Hepatocyte (in vitro differentiated cells): ENCODE measurements at regions not wholly inside any gene's neighbourhood (a gene's known extent, or its start where the extent isn't known, plus 50 kb on each side); places are given as distances from the start of the nearest gene placed in this dataset.
"Not testable (repeated sequence)": the region's sequence is repeated elsewhere in the genome, so short reads cannot be mapped to it uniquely, and the experiment has no call there.

Experiments
- EZH2phosphoT487 ChIP-seq: fragments of 200-600 bp; sonication (generic); IDR thresholded peaks from one replicate; pipeline ENCODE4 v1.6.1; 2018; ENCODE audit warnings: antibody characterized with exemption, mild to moderate bottlenecking, low read depth, moderate library complexity; ENCODE audit not compliant: unreplicated experiment, severe bottlenecking
- TF ChIP-seq, protein P1 (sequence below): fragments of 200-600 bp; sonication (generic); IDR thresholded peaks from 2 replicates; pipeline ENCODE4 v1.5.1; 2016; ENCODE audit warnings: antibody characterized with exemption, mild to moderate bottlenecking; ENCODE audit not compliant: poor library complexity

DNA sequence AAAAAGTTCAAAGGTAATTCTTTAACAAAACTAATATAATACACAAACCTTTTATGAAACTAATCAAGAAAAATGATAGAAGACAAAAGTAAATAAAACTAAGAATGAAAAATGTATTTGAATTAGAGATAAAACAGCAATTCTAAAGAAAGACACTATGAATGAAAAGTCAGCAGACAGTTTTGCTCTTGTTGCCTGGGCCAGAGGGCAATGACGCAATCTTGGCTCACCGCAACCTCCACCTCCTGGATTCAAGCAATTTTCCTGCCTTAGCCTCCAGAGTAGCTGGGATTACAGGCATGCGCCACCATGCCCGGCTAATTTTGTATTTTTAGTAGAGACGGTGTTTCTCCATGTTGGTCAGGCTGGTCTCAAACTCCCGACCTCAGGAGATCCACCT is 959.8 kb downstream of the TTLL7 start:
- TF ChIP-seq, protein P1, sequence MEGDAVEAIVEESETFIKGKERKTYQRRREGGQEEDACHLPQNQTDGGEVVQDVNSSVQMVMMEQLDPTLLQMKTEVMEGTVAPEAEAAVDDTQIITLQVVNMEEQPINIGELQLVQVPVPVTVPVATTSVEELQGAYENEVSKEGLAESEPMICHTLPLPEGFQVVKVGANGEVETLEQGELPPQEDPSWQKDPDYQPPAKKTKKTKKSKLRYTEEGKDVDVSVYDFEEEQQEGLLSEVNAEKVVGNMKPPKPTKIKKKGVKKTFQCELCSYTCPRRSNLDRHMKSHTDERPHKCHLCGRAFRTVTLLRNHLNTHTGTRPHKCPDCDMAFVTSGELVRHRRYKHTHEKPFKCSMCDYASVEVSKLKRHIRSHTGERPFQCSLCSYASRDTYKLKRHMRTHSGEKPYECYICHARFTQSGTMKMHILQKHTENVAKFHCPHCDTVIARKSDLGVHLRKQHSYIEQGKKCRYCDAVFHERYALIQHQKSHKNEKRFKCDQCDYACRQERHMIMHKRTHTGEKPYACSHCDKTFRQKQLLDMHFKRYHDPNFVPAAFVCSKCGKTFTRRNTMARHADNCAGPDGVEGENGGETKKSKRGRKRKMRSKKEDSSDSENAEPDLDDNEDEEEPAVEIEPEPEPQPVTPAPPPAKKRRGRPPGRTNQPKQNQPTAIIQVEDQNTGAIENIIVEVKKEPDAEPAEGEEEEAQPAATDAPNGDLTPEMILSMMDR = not testable (repeated sequence)
- TF ChIP-seq EZH2phosphoT487 = not testable (repeated sequence)
